PC-9 (cell line): ENCODE measurements at regions not wholly inside any gene's neighbourhood (a gene's known extent, or its start where the extent isn't known, plus 50 kb on each side); places are given as distances from the start of the nearest gene placed in this dataset.

Experiments used
- CTCF ChIP-seq: fragments of 200-600 bp; sonication (generic); conservative IDR thresholded peaks from 2 replicates; pipeline ENCODE4 v1.6.1; 2017; ENCODE audit warnings: mixed run types, antibody characterized with exemption, mild to moderate bottlenecking, moderate library complexity
- EZH2 ChIP-seq: fragments of 200-600 bp; sonication (generic); IDR thresholded peaks from 2 replicates; pipeline ENCODE4 v1.8.0; 2017; ENCODE audit warnings: antibody characterized with exemption, low read depth

GRCh38 chr4:75398501-75398900 is 115.7 kb downstream of the RCHY1 start:
- TF ChIP-seq CTCF (no peak), EZH2 (no peak)
